HL-60 (cell line): ENCODE measurements at regions not wholly inside any gene's neighbourhood (a gene's known extent, or its start where the extent isn't known, plus 50 kb on each side); places are given as distances from the start of the nearest gene placed in this dataset.

Experiments
- DNase-seq, 2 experiments: peaks; one replicate each; pipeline ENCODE4 v3.0.0-alpha.2; 2010 to 2020; ENCODE audit warnings: low read depth in 1 of 2, low spot score in 1 of 2
- H3K27ac ChIP-seq: fragments of 250-450 bp; sonication (Bioruptor Pico); replicated peaks from 2 replicates; pipeline ENCODE4 v1.5.1; 2020; ENCODE audit warnings: mild to moderate bottlenecking, moderate library complexity
- H3K27me3 ChIP-seq: fragments of 250-450 bp; sonication (Bioruptor Pico); 2 replicates; pipeline ENCODE4 v1.5.1; 2021; ENCODE audit warnings: mild to moderate bottlenecking, moderate library complexity; ENCODE audit not compliant: insufficient read depth, poor library complexity, severe bottlenecking
- H3K4me3 ChIP-seq: replicated peaks from 2 replicates; pipeline ENCODE4 v1.5.1; 2011; ENCODE audit warnings: mild to moderate bottlenecking, control low read depth, low read length; ENCODE audit not compliant: insufficient read depth
- GABPA ChIP-seq: IDR thresholded peaks from 2 replicates; pipeline ENCODE4 v1.6.1; 2012; ENCODE audit warnings: low read depth
- POLR2AphosphoS5 ChIP-seq: IDR thresholded peaks from 2 replicates; pipeline ENCODE4 v1.6.1; 2012; ENCODE audit warnings: low read depth
- SPI1 ChIP-seq: IDR thresholded peaks from 2 replicates; pipeline ENCODE4 v1.6.1; 2012; ENCODE audit warnings: low read depth, mild to moderate bottlenecking, borderline replicate concordance
- TF ChIP-seq, protein P1 (sequence below): IDR thresholded peaks from 2 replicates; pipeline ENCODE4 v1.6.1; 2012; ENCODE audit warnings: low read depth; ENCODE audit not compliant: insufficient replicate concordance
- TF ChIP-seq, protein P2 (sequence below): IDR thresholded peaks from one replicate; pipeline ENCODE4 v1.5.1; 2011; ENCODE audit warnings: low read length, control low read depth, inconsistent platforms; ENCODE audit not compliant: insufficient read depth

- TF ChIP-seq SPI1 (no peak), GABPA (no peak), POLR2AphosphoS5 (no peak)
- TF ChIP-seq, protein P1, sequence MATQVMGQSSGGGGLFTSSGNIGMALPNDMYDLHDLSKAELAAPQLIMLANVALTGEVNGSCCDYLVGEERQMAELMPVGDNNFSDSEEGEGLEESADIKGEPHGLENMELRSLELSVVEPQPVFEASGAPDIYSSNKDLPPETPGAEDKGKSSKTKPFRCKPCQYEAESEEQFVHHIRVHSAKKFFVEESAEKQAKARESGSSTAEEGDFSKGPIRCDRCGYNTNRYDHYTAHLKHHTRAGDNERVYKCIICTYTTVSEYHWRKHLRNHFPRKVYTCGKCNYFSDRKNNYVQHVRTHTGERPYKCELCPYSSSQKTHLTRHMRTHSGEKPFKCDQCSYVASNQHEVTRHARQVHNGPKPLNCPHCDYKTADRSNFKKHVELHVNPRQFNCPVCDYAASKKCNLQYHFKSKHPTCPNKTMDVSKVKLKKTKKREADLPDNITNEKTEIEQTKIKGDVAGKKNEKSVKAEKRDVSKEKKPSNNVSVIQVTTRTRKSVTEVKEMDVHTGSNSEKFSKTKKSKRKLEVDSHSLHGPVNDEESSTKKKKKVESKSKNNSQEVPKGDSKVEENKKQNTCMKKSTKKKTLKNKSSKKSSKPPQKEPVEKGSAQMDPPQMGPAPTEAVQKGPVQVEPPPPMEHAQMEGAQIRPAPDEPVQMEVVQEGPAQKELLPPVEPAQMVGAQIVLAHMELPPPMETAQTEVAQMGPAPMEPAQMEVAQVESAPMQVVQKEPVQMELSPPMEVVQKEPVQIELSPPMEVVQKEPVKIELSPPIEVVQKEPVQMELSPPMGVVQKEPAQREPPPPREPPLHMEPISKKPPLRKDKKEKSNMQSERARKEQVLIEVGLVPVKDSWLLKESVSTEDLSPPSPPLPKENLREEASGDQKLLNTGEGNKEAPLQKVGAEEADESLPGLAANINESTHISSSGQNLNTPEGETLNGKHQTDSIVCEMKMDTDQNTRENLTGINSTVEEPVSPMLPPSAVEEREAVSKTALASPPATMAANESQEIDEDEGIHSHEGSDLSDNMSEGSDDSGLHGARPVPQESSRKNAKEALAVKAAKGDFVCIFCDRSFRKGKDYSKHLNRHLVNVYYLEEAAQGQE: no peak
- TF ChIP-seq, protein P2, sequence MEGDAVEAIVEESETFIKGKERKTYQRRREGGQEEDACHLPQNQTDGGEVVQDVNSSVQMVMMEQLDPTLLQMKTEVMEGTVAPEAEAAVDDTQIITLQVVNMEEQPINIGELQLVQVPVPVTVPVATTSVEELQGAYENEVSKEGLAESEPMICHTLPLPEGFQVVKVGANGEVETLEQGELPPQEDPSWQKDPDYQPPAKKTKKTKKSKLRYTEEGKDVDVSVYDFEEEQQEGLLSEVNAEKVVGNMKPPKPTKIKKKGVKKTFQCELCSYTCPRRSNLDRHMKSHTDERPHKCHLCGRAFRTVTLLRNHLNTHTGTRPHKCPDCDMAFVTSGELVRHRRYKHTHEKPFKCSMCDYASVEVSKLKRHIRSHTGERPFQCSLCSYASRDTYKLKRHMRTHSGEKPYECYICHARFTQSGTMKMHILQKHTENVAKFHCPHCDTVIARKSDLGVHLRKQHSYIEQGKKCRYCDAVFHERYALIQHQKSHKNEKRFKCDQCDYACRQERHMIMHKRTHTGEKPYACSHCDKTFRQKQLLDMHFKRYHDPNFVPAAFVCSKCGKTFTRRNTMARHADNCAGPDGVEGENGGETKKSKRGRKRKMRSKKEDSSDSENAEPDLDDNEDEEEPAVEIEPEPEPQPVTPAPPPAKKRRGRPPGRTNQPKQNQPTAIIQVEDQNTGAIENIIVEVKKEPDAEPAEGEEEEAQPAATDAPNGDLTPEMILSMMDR: no peak
Observed at GRCh38 chr14:66315098-66315497, 171.1 kb upstream of the CCDC196 start.

DNA sequence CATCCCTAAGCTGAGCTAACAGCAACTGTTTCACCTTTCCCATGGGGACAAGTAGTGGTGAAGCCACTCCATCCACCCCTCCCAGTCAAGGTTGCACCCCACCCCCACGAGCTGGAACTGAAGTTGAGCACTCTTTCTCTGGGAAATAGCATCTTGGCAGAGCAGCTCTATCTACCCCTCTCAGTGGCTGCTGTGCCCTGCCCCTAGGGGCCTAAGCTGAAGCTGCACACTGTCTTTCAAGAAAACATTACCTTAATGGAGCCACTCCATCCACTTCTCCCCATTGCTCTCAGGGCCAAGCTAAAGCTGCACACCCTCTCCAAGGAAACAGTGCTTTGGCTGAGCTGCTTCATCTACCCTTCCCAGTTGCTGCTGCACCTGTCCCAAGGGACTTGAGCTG is 170.6 kb upstream of the CCDC196 start:
- no peak for DNase-seq

More at GRCh38 chr14:66315098-66315497, 171.1 kb upstream of the CCDC196 start:
- H3K27me3 ChIP-seq: no peaks in the 10 kb centered on the region
- H3K27ac ChIP-seq: no peak overlapping the region
- no peak for DNase-seq
- H3K4me3 ChIP-seq: no peak overlapping the region

GRCh38 chr14:66322564-66322963 is 163.6 kb upstream of the CCDC196 start:
- DNase-seq: no peak

More for the DNA sequence above, 170.6 kb upstream of the CCDC196 start:
- no peak overlapping the region for H3K4me3 ChIP-seq
- no peaks in the 10 kb centered on the region for H3K27me3 ChIP-seq
- no peak overlapping the region for H3K27ac ChIP-seq
- TF ChIP-seq, protein P2: no peak
- TF ChIP-seq POLR2AphosphoS5: no peak
- TF ChIP-seq, protein P1: no peak
- TF ChIP-seq SPI1: no peak
- no peak for TF ChIP-seq GABPA

More at GRCh38 chr14:66322564-66322963, 163.6 kb upstream of the CCDC196 start:
- H3K4me3 ChIP-seq: no peak overlapping the region
- H3K27me3 ChIP-seq: no peaks in the 10 kb centered on the region
- TF ChIP-seq POLR2AphosphoS5: no peak
- TF ChIP-seq SPI1: no peak
- TF ChIP-seq, protein P1: no peak
- TF ChIP-seq, protein P2: no peak
- no peak for TF ChIP-seq GABPA
- H3K27ac ChIP-seq: no peak overlapping the region
